Stomach smooth muscle (tissue), 2 donors: ENCODE measurements at regions not wholly inside any gene's neighbourhood (a gene's known extent, or its start where the extent isn't known, plus 50 kb on each side); places are given as distances from the start of the nearest gene placed in this dataset.
"Not testable (repeated sequence)": the region's sequence is repeated elsewhere in the genome, so short reads cannot be mapped to it uniquely, and the experiment has no call there.

Experiments
- H3K27ac ChIP-seq: one replicate; pipeline ENCODE4 v1.7.0; 2013; ENCODE audit warnings: mild to moderate bottlenecking, low read length, inconsistent platforms
- H3K27me3 ChIP-seq, 2 donors: one replicate each; pipeline ENCODE4 v1.7.0; 2013; ENCODE audit warnings: low read length in 2 of 2; ENCODE audit not compliant: insufficient read depth in 2 of 2, control insufficient read depth in 1 of 2
- H3K36me3 ChIP-seq, 2 donors: one replicate each; pipeline ENCODE4 v1.7.0; 2013; ENCODE audit warnings: low read length in 2 of 2; ENCODE audit not compliant: control insufficient read depth in 2 of 2, insufficient read depth in 2 of 2
- H3K4me1 ChIP-seq: one replicate; pipeline ENCODE4 v1.7.0; 2013; ENCODE audit warnings: low read length; ENCODE audit not compliant: control insufficient read depth, insufficient read depth
- H3K4me3 ChIP-seq, 2 donors: one replicate each; pipeline ENCODE4 v1.7.0; 2013; ENCODE audit warnings: low read length in 2 of 2
- H3K9ac ChIP-seq, 2 donors: one replicate each; pipeline ENCODE4 v1.7.0; 2013; ENCODE audit warnings: low read length in 2 of 2, mild to moderate bottlenecking in 1 of 2
- H3K9me3 ChIP-seq, 2 donors: one replicate each; pipeline ENCODE4 v1.7.0; 2013; ENCODE audit warnings: low read length in 2 of 2; ENCODE audit not compliant: control insufficient read depth in 2 of 2
- donor health status: healthy.
- donor health status: Pancreatic carcinoma.

DNA sequence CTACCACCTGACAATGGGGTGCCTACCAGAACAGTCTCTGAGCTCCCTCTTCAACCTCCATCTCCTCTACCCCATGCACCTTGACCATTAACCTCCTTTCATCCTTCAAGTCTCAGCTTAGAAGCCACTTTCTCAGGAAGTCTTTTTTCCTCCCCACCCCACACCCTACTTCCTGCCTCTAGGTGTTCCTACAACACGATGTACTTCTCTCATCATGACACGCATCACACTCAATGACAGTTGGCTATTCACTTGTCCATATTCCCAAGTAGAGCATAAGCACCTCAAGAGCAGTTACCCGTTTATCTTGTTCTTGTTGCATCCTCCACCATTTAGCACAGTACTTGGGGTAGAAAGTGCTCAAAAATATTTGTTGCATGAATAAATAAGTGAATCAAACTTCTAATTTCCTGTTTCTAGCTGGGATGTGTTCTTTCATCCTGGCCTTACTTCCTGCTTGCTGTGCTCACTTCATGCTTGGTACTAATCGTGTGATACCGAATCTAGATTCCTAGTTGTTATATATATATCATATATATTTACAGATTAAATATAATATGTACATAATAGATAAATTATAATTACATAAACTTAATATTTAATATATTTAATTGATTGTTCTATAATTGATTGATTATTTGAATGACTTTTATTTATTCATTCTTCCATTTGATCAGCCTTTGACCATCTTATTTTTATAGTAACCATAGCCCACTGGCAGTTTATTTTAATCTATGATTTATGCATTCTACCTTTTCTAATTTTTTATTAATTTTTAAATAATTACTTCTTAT lies 177.5 kb upstream of the TMEM45B start:
- no peaks in the 10 kb centered on the region for H3K4me1 ChIP-seq

GRCh38 chr11:129639300-129639699 lies 176.3 kb upstream of the TMEM45B start:
- Histone ChIP-seq H3K9me3 (no peaks in the 10 kb centered on the region), H3K4me3 (no peak overlapping the region), H3K27me3 (no peaks in the 10 kb centered on the region), H3K9ac (no peak overlapping the region), H3K27ac (no peak overlapping the region), H3K36me3 (no peaks in the 10 kb centered on the region), H3K4me1 (no peaks in the 10 kb centered on the region)

More for the DNA sequence above, 177.5 kb upstream of the TMEM45B start:
- no peaks in the 10 kb centered on the region for H3K36me3 ChIP-seq
- H3K27me3 ChIP-seq = no peaks in the 10 kb centered on the region
- H3K9ac ChIP-seq = no peak overlapping the region
- no peak overlapping the region for H3K4me3 ChIP-seq
- H3K9me3 ChIP-seq = no peaks in the 10 kb centered on the region
- H3K27ac ChIP-seq = no peak overlapping the region

GRCh38 chr11:129640671-129641070 lies 175.0 kb upstream of the TMEM45B start:
- no peaks in the 10 kb centered on the region for H3K9me3 ChIP-seq
- no peaks in the 10 kb centered on the region for H3K27me3 ChIP-seq
- no peak overlapping the region for H3K4me3 ChIP-seq
- H3K4me1 ChIP-seq = no peaks in the 10 kb centered on the region
- H3K9ac ChIP-seq = no peak overlapping the region
- no peaks in the 10 kb centered on the region for H3K36me3 ChIP-seq
- H3K27ac ChIP-seq = no peak overlapping the region

DNA sequence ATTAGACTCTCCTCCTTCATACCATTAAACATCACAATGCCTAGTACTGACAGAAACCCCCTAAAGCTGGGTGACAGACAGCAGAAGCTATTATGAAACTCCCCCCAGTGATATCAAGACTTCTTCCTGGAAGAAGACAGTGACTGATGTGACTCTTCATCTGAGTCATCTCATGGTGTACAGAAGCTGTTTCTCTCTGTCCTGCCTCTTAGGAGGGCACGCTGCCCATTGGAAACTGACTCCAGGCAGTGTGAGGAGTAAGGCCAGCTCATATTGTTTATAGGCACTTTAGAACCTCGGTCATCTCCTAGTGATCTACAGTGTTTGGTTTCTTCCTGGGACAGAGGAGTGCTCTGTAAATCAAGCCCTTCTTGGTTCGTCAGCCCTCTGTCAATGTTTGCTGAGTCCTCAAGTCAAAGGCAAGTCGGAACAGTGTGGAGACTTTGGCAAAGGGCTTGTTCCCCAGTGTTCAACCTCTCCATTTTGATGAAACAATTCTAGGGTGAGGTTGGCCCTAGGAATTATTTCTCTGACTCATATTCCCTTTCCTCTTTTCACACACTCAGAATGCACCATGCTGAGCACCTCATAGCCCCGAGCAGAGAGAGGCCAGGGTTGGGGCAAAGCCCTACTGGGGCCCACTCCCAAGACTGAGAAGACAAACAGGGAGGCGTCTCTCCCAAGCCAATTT lies 172.5 kb upstream of the TMEM45B start:
- Histone ChIP-seq H3K27ac (no peak overlapping the region), H3K4me1 (no peaks in the 10 kb centered on the region), H3K9ac (no peak overlapping the region), H3K9me3 (no peaks in the 10 kb centered on the region), H3K4me3 (no peak overlapping the region), H3K36me3 (no peaks in the 10 kb centered on the region), H3K27me3 (no peaks in the 10 kb centered on the region)

DNA sequence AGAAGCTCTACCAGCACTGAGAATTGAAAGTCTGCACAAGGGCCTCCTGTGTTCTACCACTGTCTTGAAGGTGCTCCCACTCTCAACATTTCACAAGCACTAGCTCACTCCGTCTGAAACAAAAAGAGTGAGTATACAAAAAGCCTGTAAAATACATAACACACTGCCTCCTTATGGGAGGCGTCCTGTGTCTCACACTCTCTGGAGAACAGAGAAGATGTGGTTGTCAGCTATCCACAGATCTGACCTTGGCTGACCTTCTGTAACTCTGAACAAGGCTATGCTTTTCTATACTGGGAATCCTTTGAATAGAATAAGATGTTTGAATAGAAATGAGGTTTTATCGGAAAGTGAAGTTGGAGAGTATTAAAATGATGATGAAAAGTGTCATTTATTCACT lies 171.3 kb upstream of the TMEM45B start:
- Histone ChIP-seq H3K9me3 (no peaks in the 10 kb centered on the region), H3K4me1 (no peaks in the 10 kb centered on the region), H3K36me3 (no peaks in the 10 kb centered on the region), H3K27me3 (no peaks in the 10 kb centered on the region), H3K27ac (no peak overlapping the region), H3K9ac (no peak overlapping the region), H3K4me3 (no peak overlapping the region)

DNA sequence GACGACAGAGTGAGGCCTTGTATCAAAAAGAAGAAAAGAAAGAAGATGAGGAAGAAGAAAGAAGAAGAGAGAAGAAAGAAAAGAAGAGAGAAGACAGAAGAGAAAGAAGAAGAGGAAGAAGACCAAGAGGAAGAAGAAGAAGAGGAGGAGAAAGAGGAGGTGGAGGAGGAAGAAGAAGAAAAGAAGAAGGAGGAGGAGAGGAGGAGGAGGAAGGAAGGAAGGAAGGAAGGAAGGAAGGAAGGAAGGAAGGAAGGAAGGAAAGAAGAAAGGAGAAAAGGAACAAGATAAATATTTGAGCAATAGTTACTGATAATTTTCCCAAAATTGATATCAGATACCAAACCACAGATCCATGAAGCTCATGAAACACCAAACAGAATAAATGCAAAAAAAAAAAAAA lies 169.7 kb upstream of the TMEM45B start:
- no peaks in the 10 kb centered on the region for H3K27me3 ChIP-seq
- H3K36me3 ChIP-seq = no peaks in the 10 kb centered on the region
- no peak overlapping the region for H3K4me3 ChIP-seq
- no peak overlapping the region for H3K9ac ChIP-seq
- no peaks in the 10 kb centered on the region for H3K4me1 ChIP-seq
- no peak overlapping the region for H3K27ac ChIP-seq
- no peaks in the 10 kb centered on the region for H3K9me3 ChIP-seq

DNA sequence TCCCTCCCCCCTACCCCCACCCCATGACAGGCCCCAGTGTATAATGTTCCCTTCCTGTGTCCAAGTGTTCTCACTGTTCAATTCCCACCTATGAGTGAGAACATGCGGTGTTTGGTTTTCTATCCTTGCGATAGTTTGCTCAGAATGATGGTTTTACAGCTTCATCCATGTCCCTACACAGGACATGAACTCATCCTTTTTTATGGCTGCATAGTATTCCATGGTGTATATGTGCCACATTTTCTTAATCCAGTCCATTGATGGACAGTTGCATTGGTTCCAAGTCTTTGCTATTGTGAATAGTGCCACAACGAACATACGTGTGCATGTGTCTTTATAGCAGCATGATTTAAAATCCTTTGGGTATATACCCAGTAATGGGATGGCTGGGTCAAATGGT lies 165.6 kb upstream of the TMEM45B start:
- H3K27ac ChIP-seq, H3K36me3 ChIP-seq, H3K4me3 ChIP-seq, H3K27me3 ChIP-seq, H3K9ac ChIP-seq, H3K4me1 ChIP-seq: not testable (repeated sequence)
- H3K9me3 ChIP-seq = peaks cover 0 to 11% of the 10 kb centered on the region in 2 donors

GRCh38 chr11:129652835-129653234 lies 162.8 kb upstream of the TMEM45B start:
- Histone ChIP-seq H3K36me3 (no peaks in the 10 kb centered on the region), H3K4me1 (no peaks in the 10 kb centered on the region), H3K4me3 (no peak overlapping the region), H3K9ac (no peak overlapping the region), H3K9me3 (peaks cover 0 to 11% of the 10 kb centered on the region in 2 donors), H3K27me3 (no peaks in the 10 kb centered on the region), H3K27ac (no peak overlapping the region)

- H3K27me3 ChIP-seq = no peaks in the 10 kb centered on the region
- H3K36me3 ChIP-seq = no peaks in the 10 kb centered on the region
- H3K4me1 ChIP-seq = no peaks in the 10 kb centered on the region
Measured at GRCh38 chr11:129655247-129655832, 160.3 kb upstream of the TMEM45B start.

DNA sequence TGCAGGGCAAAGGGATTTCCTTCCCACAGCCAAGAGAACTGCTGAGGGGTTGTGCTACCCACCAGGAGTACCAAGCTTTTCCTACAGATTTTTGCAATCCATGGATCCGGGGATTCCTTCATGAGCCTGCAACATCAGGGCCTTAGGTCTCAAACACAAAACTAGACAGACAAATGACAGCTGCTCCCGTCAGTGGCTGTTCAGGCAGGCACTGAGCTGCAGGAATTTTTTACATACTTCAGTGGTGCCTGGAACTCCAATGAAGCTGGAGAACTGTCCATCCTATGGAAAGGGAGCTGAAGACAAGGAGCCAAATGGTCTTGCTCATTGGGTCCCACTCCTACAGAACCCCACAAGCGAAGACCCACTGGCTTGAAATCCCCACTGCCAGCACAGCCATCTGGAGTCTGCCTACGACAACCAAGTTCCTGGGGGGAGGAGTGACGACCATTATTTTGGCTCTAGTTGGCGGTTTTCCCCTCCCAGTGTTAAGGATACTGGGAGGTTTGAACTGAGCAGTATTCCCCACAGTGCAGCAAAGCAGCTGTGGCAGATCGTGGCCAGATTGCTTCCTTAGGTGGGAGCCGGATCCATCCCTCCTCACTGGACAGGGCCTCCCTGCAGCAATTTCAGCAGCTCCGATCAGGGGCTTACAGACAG lies 157.7 kb upstream of the TMEM45B start:
- Histone ChIP-seq H3K4me3 (no peak overlapping the region), H3K9me3 (peaks cover 0 to 11% of the 10 kb centered on the region in 2 donors), H3K27me3 (no peaks in the 10 kb centered on the region), H3K27ac (no peak overlapping the region), H3K36me3 (no peaks in the 10 kb centered on the region), H3K4me1 (no peaks in the 10 kb centered on the region), H3K9ac (no peak overlapping the region)

More at GRCh38 chr11:129655247-129655832, 160.3 kb upstream of the TMEM45B start:
- Histone ChIP-seq H3K9me3 (peaks cover 0 to 11% of the 10 kb centered on the region in 2 donors), H3K9ac (no peak overlapping the region), H3K4me3 (no peak overlapping the region), H3K27ac (no peak overlapping the region)
